HepG2 (cell line): ENCODE measurements at regions not wholly inside any gene's neighbourhood (a gene's known extent, or its start where the extent isn't known, plus 50 kb on each side); places are given as distances from the start of the nearest gene placed in this dataset.

Source experiments
- ATAC-seq: fragments of 200-7000 bp; cut with Tn5 transposase; 3 replicates; pipeline ENCODE4 v1.9.1; 2020; ENCODE audit warnings: mild to moderate bottlenecking, moderate library complexity
- BruUV-seq: library from RNA; stranded (reverse); fragments of 400-500 nt; replicated peaks from 2 replicates; lab custom pipeline; 2021; lab: Mats Ljungman, UMichigan
- CTCF ChIA-PET: fragments of 300-600 bp; formaldehyde crosslinking; extraction: SDS; loops from one replicate; lab custom pipeline; 2021; ENCODE audit warnings: low total read pairs, inconsistent platforms, low intra/inter-chr PET ratio; lab: Yijun Ruan, JAX
- POLR2A ChIA-PET: fragments of 350-600 bp; sonication (Branson Sonifier 250); formaldehyde crosslinking; loops from one replicate; lab custom pipeline; 2020; ENCODE audit warnings: antibody characterized with exemption, inconsistent platforms; lab: Yijun Ruan, JAX
- DNase-seq: peaks from one replicate; pipeline ENCODE4 v3.0.0-alpha.2; 2015; ENCODE audit warnings: low spot score
- FAIRE-seq: peaks from 3 replicates; lab custom pipeline; 2011; peaks lifted over from hg19 to GRCh38; lab: Jason Lieb, UNC
- H2AFZ ChIP-seq: one replicate; pipeline ENCODE4 v1.6.1; 2011; ENCODE audit warnings: low read length, inconsistent platforms
- H3K27ac ChIP-seq: fragments of 300-600 bp; 3 replicates; pipeline ENCODE4 v1.8.0; 2011; ENCODE audit warnings: mixed run types, mild to moderate bottlenecking, mixed read lengths, low read length, inconsistent platforms; ENCODE audit not compliant: insufficient read depth; ENCODE audit errors: extremely low read length
- H3K27me3 ChIP-seq, 2 experiments: fragments of 200-600 bp in 1 of 2; 2 replicates in 1 of 2; 3 replicates in 1 of 2; pipeline versions ENCODE4 v1.6.0 to v1.8.0; 2011; ENCODE audit warnings: low read length in 2 of 2, mild to moderate bottlenecking in 2 of 2, moderate library complexity in 2 of 2, inconsistent platforms in 1 of 2; ENCODE audit not compliant: insufficient read depth in 2 of 2, control insufficient read depth in 1 of 2
- H3K36me3 ChIP-seq, 2 experiments: fragments of 200-600 bp in 1 of 2; replicated peaks in 1 of 2; 2 replicates in 1 of 2; 3 replicates in 1 of 2; pipeline versions ENCODE4 v1.5.1 to v1.8.0; 2011; ENCODE audit warnings: low read length in 2 of 2, inconsistent platforms in 1 of 2; ENCODE audit not compliant: insufficient read depth in 2 of 2, control insufficient read depth in 1 of 2
- H3K4me1 ChIP-seq: 2 replicates; pipeline ENCODE4 v1.5.1; 2012; ENCODE audit warnings: low read length, inconsistent platforms; ENCODE audit not compliant: insufficient read depth
- H3K4me2 ChIP-seq: 2 replicates; pipeline ENCODE4 v1.6.0; 2011; ENCODE audit warnings: low read depth, low read length, inconsistent platforms
- H3K4me3 ChIP-seq, 3 experiments: fragments of 200-600 bp in 1 of 3; sonication (generic), shearing (Covaris generic) in 1 of 3; replicated peaks in 1 of 3; 2 replicates each; pipeline ENCODE4 v1.5.1; 2011 to 2016; ENCODE audit warnings: low read length in 3 of 3, inconsistent platforms in 2 of 3, low read depth in 2 of 3, mild to moderate bottlenecking in 2 of 3, control low read depth in 1 of 3, mixed read lengths in 1 of 3; ENCODE audit not compliant: insufficient read depth in 1 of 3
- H3K79me2 ChIP-seq: one replicate; pipeline ENCODE4 v1.6.1; 2011; ENCODE audit warnings: low read length, inconsistent platforms; ENCODE audit not compliant: insufficient read depth
- H3K9ac ChIP-seq: 2 replicates; pipeline ENCODE4 v1.6.0; 2011; ENCODE audit warnings: mild to moderate bottlenecking, low read depth, low read length, inconsistent platforms; ENCODE audit not compliant: insufficient read depth
- H3K9me3 ChIP-seq: 2 replicates; pipeline ENCODE4 v1.5.1; 2012; ENCODE audit warnings: mild to moderate bottlenecking, low read length
- H4K20me1 ChIP-seq: 2 replicates; pipeline ENCODE4 v1.6.0; 2011; ENCODE audit warnings: inconsistent platforms, mild to moderate bottlenecking, low read length, moderate library complexity; ENCODE audit not compliant: insufficient read depth
- AGO1 ChIP-seq: fragments of 200-400 bp; formaldehyde crosslinking; IDR thresholded peaks from 2 replicates; pipeline ENCODE4 v1.6.1; 2017; ENCODE audit warnings: mild to moderate bottlenecking, low read depth, low read length, moderate library complexity; ENCODE audit not compliant: poor library complexity, severe bottlenecking
- ARNT ChIP-seq: fragments of 450-650 bp; IDR thresholded peaks from 2 replicates; pipeline ENCODE4 v1.6.1; 2017
- KLF16 ChIP-seq, 2 experiments: sonication (generic) in 1 of 2; formaldehyde crosslinking in 1 of 2; IDR thresholded peaks; 2 replicates each; pipeline versions ENCODE4 v1.6.1 to v1.8.0; 2016 to 2023; ENCODE audit warnings: missing genetic modification reagents in 2 of 2, missing compliant biosample characterization in 1 of 2
- MYC ChIP-seq: sonication (generic); formaldehyde crosslinking; IDR thresholded peaks from 2 replicates; pipeline ENCODE4 v1.9.0; 2021; ENCODE audit warnings: missing genetic modification reagents, borderline replicate concordance
- NONO ChIP-seq, 2 experiments: fragments of 450-650 bp in 1 of 2; sonication (generic) in 1 of 2; formaldehyde crosslinking in 1 of 2; IDR thresholded peaks in 1 of 2; conservative IDR thresholded peaks in 1 of 2; 2 replicates each; pipeline versions ENCODE4 v1.6.1 to v1.8.0; 2017 to 2022; ENCODE audit warnings: mild to moderate bottlenecking in 1 of 2, missing genetic modification reagents in 1 of 2, moderate library complexity in 1 of 2
- SALL2 ChIP-seq: sonication (generic); formaldehyde crosslinking; IDR thresholded peaks from 2 replicates; pipeline ENCODE4 v1.8.1; 2023; ENCODE audit warnings: mild to moderate bottlenecking, missing genetic modification reagents, inconsistent platforms
- USF2 ChIP-seq, 2 experiments: sonication (generic) in 1 of 2; formaldehyde crosslinking in 1 of 2; IDR thresholded peaks; 2 replicates each; pipeline versions ENCODE4 v1.5.1 to v1.6.1; 2011 to 2020; ENCODE audit warnings: borderline replicate concordance in 1 of 2, low read depth in 1 of 2, low read length in 1 of 2, mild to moderate bottlenecking in 1 of 2, missing genetic modification reagents in 1 of 2, moderate library complexity in 1 of 2
- ZGPAT ChIP-seq: IDR thresholded peaks from 2 replicates; pipeline ENCODE4 v1.6.1; 2016; ENCODE audit warnings: mild to moderate bottlenecking
- ZNF12 ChIP-seq: sonication (generic); formaldehyde crosslinking; IDR thresholded peaks from 2 replicates; pipeline ENCODE4 v1.5.0; 2020; ENCODE audit warnings: missing genetic modification reagents
- ZNF143 ChIP-seq: sonication (generic); formaldehyde crosslinking; IDR thresholded peaks from 2 replicates; pipeline ENCODE4 v1.4.0; 2020; ENCODE audit warnings: missing genetic modification reagents
- ZNF564 ChIP-seq: sonication (generic); formaldehyde crosslinking; IDR thresholded peaks from 2 replicates; pipeline ENCODE4 v1.8.1; 2023; ENCODE audit warnings: mild to moderate bottlenecking, missing genetic modification reagents
- WGBS: methylation state at CpG from one replicate; pipeline ENCODE4 v1.1.6; 2017; ENCODE audit warnings: low lambda C conversion rate; 5-methylcytosine and 5-hydroxymethylcytosine counted together
- in situ Hi-C: cut with HindIII; loops from 2 replicates; pipeline ENCODE4 v1.10.0; 2017; ENCODE audit warnings: low pct_unique_long_range_greater_than_20kb; ENCODE audit not compliant: extremely low pct_ligation_motif_present
- intact Hi-C: fragments of 100-400 bp; cut with micrococcal nuclease; formaldehyde crosslinking; loops from one replicate; pipeline ENCODE4 v1.10.0; 2022; ENCODE audit not compliant: unreplicated experiment

DNA sequence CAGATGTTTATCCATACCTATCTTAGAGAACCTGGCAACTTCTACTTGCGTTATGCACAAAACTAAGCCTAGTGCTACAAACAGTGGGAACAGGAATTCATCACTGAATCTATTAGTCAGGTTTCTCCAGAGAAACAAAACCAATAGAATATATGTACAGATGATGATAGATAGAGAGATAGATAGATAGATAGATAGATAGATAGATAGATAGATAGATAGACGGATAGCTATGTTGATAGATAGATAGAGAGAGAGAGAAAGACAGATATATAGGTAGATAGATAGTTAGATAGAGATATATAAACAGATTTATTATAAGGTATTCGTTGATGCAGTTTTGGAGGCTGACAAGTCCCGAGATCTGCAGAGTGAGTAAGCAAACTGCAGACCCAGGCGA lies 495.6 kb downstream of the TMEM114 start:
- Histone ChIP-seq H3K27ac (no peak overlapping the region), H4K20me1 (no peaks in the 10 kb centered on the region), H3K4me3 (no peak overlapping the region), H3K9ac (no peak overlapping the region), H3K4me2 (no peak overlapping the region), H3K4me1 (no peaks in the 10 kb centered on the region), H3K27me3 (no peaks in the 10 kb centered on the region), H3K36me3 (no peaks in the 10 kb centered on the region), H3K9me3 (no peaks in the 10 kb centered on the region), H2AFZ (no peak overlapping the region), H3K79me2 (no peaks in the 10 kb centered on the region)
- WGBS = 17% methylated on average over 5 of the region's 5 CpGs
- no TSS peak for BruUV-seq
- DNase-seq (no peak), ATAC-seq (no peak), FAIRE-seq (no peak)
- intact Hi-C loops = loop anchor here (5.0 kb wide), 1 partner anchor 613 kb away; no protein-coding TSS in a partner anchor
- ChIA-PET POLR2A (no interaction called here), CTCF (no interaction called here)
- TF ChIP-seq MYC (no peak), ARNT (no peak), ZNF143 (no peak), ZGPAT (CRISPR knock-in tag) (no peak), USF2 (IDR thresholded peaks at IDR 0.05; ENCODE audit: low read depth, low read length) (no peak), USF2 (CRISPR knock-in tag; IDR thresholded peaks at IDR 0.05; ENCODE audit: borderline replicate concordance) (no peak), SALL2 (CRISPR knock-in tag) (no peak), AGO1 (no peak), KLF16 (CRISPR knock-in tag; IDR thresholded peaks at IDR 0.05) (no peak), ZNF564 (CRISPR knock-in tag) (no peak), ZNF12 (CRISPR knock-in tag) (no peak), NONO (IDR thresholded peaks at IDR 0.05) (no peak), NONO (CRISPR knock-in tag; conservative IDR thresholded peaks at IDR 0.05) (no peak)
- in situ Hi-C loops = no loop called here
